UCSD-AML1 (cell line): ENCODE measurements at regions not wholly inside any gene's neighbourhood (a gene's known extent, or its start where the extent isn't known, plus 50 kb on each side); places are given as distances from the start of the nearest gene placed in this dataset.
"Not testable (repeated sequence)": the region's sequence is repeated elsewhere in the genome, so short reads cannot be mapped to it uniquely, and the experiment has no call there.

Experiments used
- DNase-seq: peaks from one replicate; lab custom pipeline; 2025; ENCODE audit not compliant: unreplicated experiment; lab: John Stamatoyannopoulos, UW

DNA sequence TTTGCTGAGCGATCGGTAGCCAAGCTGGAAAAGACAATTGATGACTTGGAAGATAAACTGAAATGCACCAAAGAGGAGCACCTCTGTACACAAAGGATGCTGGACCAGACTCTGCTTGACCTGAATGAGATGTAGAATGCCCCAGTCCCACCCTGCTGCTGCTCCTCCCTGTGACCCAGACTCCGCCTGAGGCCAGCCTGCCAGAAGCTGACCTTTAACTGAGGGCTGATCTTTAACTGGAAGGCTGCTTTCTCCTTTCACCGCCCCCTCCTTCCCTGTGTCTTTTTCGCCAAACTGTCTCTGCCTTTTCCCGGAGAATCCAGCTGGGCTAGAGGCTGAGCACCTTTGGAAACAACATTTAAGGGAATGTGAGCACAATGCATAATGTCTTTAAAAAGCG lies 109.0 kb upstream of the TOX3 start:
- DNase-seq, result not testable (repeated sequence)

DNA sequence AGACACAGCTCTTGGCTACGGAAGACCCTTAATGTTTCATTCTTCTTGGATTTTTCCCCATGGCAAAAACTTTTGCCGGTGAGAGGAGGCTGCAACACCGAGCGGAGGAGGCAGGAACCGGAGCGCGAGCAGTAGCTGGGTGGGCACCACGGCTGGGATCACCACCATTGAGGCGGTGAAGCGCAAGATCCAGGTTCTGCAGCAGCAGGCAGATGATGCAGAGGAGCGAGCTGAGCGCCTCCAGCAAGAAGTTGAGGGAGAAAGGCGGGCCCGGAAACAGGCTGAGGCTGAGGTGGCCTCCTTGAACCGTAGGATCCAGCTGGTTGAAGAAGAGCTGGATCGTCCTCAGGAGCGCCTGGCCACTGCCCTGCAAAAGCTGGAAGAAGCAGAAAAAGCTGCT lies 108.2 kb upstream of the TOX3 start:
- not testable (repeated sequence) for DNase-seq

DNA sequence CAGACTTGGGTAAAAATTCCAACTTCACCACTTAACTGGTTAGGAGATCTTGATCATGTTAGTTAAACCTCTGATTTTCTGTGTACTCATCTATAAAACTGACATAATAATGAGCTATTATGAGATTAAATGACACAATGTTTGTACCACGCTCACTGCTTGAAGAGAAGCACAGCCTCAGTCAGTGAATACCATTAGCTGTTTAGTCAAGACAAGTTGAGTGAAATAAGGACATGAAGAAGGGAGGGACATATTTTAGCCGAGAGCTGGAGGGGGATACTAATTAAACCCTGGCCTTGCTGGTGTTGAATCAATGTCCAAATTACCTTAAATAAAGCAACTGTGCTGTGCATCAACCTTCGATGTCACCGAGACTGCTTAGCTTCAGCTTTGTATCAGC lies 105.1 kb upstream of the TOX3 start:
- DNase-seq, result no peak

DNA sequence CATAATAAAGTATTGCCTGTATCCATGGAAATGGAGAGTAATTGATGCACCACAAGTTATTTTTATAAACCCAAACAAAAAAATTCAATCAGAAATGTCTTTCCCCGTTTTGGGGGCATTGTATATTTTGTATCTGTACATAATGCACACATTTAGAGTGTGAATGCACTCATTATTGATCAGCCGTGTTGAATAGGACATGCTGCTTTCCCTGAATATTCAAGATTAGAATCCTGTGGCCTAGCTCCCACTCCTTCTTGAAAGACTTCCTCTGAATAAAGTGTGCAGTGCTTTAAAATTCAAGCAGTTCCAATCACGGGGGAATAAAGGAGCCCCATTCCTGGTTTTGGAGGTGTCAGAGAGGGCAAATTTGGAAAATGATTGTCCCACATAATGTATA lies 103.8 kb upstream of the TOX3 start:
- DNase-seq, result no peak

DNA sequence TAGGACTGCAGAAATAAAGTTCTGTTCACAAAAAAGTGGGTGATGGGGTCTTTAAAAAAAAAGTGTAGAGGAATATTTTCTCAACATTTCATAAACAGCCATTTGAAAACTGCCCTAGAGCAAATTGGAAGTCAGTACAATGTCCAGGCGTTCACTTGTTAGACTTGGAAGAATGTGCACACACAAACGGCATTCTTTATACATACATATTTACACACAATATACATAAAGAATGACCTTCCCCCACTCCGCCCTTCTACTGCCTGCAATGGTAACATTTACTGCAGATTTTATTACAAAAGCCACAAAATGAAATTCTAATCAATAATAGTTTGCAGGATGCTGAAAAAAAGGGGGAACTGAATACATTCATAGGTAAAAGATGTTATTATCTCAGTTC lies 103.4 kb upstream of the TOX3 start:
- DNase-seq, result no peak

DNA sequence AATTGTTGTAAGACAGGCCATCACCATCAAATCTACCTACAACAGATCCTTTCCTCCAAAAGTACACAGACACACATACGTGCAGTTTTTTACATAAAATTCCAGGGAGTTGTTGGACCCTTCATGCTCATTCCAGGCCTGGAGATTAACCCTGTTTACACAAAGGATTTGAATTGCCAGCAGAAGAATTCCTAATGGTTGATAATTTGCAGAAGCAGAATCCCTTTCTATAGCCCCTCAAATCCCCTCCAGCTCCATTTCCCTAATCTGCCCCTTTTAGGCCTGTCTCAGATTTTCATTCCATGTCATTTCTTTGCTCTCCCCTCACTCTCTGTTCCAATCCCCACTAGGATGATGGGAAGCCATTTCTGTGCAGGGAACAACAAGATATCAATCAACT lies 102.9 kb upstream of the TOX3 start:
- no peak for DNase-seq

DNA sequence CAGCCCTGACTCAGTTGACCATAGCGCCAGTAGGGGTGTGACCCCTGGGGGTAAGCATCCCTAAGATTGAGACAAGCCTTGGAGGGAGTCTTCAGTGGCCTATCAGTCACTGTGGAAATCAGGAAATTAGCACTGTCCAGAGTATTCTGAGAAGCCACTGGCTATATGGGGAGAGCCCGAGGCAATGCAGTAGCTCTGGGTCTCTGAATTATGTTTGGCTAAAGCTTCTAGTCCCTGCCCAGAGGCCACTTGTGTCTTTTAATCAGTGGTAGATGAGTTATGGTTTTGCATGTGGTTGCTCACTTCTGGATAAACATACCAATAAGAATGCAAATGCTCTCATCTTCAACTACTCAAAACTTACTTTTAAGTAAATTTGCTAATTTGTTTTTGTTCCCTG lies 100.6 kb upstream of the TOX3 start:
- DNase-seq, result no peak

DNA sequence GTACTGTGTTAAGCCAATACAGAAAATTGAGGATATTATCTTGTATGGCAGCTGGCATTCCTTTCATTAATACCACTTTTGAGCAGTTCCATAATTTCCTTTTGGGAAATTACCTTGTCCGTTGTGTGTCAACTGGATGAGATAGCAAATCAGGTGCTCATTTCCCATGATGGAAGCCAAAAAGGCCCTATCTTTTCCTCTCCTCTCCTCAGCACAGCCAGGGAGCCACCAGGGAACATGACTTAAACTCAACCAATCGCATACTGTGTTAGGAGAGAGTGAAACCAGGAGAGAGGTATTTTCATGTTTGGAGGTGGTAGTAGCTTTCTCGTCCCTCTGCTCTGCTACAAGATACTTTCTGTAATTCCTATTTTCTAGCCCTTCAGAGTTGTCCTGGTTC lies 96.1 kb upstream of the TOX3 start:
- no peak for DNase-seq

DNA sequence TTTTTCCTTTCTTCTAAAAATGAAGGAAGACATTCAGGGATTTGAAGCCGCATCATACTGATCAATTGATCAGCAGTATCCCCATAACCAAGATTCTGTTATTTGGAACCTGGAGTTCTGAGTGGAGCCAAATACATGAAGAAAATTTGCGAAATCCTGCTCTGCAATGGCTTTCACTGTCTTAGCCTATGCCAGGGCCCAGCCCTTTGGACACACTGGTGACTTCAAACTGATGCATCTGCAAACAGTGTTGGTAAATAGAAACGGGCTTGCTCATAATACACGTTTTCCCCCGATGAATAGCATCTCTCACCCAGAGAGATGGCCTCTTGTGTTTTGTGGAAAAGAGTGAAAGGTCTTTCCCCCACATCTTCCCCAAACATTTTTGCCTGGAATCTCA lies 87.6 kb upstream of the TOX3 start:
- DNase-seq, result no peak

DNA sequence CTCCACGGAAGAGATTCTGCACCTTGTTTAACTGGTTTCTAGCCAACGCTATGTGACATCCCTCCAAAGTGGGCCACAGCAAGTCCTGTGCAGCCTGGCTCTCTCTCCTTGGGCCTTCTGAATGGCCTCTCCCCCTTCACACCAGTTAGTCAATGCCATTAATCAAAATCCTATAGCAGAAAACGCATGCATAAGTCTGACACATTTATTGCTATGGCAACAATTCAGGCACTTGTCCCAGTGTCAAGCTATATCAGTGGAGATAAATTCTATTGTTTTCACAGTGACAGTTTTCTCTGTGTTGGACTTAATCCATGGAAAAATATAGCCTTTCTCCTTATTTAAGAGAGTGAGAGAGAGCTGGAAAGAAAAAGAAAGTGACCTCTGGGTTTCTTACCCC lies 87.2 kb upstream of the TOX3 start:
- DNase-seq, result no peak

DNA sequence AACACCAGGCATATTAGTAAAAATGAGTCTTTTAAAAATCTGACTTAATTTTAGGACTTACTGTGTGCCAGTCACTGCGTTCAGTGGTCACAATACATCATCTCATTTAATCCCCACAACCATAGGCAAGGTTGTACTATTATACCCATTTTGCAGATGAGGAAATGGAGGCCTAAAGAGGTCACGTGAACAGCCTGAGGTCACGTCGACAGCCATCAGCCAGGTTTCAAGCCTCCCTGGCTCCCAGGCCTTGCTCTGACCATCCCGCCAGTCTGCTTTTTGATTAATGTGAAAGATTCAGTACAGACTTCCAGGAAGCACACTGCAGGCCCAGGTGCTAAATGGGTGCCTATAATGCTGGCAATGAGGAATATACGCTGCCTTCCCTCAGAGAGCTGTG lies 86.3 kb upstream of the TOX3 start:
- no peak for DNase-seq

DNA sequence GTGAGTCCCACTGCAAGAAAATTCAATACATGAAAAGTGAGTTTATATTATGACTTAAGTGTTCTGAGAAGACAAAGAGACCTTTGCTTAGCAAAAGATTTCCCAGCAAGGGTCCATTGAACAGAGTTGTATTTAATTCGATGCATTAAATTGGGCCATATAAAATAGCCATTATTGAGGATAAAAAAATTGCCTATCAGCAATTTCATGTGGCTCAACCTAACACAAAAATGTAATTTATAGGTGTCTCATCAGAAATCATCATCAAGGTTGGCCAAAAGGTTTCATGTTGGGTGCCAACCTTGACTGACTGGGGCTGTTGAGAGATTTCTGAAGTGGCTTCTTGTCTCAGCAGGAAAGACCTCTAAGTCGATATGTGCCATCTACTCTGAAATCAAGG lies 84.8 kb upstream of the TOX3 start:
- DNase-seq, result no peak

DNA sequence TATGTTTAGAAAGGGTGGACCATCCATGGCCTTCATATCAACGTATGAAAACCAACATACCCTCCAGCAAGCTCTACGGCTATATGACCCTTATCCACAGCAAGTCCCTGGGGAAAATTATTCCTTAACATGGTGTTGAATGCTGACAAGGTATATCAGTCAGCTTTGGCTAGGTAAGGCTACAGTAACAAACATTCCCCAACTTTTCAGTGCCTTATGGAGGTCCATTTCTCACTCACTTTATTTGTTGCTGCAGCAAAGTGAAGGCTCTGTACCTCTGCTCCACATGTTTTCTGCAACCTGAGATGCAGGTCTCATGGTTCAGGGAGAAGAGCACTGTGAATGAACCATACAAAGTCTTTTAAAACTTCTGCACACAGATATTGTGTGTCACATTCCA lies 83.8 kb upstream of the TOX3 start:
- no peak for DNase-seq

DNA sequence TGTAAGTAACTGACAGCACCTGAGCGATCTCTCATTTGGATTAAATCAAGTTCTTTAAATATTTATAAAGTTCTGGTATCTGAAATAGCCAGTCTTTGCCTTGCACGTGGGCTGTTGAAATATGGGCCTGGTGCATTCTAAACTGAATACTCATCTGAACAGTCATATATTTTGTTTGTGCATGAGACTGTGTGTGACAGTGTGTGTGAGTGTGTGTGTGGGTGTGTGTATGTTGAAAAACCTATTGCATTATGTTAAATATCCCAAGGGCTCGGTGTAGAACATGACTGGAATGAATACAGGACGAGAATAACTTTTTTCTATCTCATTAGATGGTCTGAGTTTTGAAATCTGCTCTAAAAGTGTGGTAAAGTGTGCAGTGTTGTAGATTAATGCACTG lies 82.4 kb upstream of the TOX3 start:
- no peak for DNase-seq

DNA sequence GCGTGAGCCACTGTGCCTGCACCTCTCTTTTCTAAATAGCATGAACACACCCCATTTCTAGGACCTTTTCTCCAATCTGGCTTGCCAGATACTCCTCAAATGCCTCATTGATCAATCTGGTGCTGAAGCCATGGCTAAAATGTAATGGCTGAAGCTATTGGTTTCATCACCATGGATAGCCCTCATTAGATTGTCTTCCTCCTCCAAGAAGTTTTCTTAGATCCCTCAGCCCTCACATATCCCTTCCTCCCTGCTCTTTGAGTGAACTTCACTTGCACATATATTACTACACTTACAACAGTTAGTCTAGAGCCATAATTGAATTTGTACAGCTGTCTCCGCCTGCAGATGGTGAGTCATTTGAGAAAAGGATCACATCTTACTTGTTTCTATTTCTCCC lies 77.9 kb upstream of the TOX3 start:
- no peak for DNase-seq

DNA sequence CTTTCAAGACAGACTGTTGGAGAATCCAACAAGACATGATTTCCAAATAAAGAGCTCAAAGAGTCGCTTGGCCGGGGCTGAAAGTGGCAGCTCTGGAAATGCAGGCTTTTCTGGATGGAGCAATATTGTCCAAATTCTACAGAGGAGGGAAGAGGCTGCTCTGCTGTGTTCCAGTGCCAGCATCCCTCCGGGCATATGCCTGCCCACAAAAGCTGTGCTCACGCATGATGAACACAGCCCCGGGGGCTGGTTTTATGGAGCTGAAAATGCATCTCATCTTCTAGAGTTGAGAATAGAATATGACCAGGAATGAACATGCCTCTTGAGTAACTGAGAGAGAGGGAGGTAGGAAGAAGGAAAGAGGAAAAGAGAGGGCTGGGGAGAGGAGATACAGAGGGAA lies 74.7 kb upstream of the TOX3 start:
- DNase-seq, result no peak

DNA sequence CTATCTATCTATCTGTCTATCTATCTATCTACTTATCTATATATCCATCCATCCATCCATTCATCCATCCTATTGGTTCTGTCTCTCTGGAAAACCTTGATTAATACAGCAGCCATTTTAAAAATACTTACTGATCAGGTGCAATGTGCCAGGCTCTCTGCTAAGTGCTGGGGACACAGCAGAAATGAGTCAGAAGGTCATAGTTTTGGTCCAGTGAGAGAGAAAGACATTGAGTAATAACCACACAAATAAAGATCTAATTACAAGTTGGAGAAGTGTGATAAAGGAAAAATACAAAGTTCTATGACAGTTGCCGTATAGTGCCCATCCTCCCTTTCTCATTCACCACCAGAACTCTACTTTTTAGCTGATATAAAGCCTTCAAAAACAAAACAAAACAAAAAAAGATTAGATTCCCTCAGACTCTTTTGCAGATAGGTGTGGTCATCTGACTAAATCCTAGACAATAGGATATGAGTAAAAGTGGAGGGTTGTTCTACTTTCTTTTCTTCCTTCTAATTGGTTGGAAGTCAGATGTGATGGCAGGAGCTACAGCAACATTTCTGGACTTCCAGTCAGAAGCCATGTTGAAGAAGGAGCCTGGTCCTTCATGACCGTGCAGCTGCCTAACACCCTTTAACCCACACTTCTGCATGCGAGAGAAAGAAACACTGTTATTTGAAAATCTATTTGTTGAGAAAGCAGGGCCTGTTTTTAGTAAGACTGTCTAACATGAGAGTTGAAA lies 72.0 kb upstream of the TOX3 start:
- no peak for DNase-seq

DNA sequence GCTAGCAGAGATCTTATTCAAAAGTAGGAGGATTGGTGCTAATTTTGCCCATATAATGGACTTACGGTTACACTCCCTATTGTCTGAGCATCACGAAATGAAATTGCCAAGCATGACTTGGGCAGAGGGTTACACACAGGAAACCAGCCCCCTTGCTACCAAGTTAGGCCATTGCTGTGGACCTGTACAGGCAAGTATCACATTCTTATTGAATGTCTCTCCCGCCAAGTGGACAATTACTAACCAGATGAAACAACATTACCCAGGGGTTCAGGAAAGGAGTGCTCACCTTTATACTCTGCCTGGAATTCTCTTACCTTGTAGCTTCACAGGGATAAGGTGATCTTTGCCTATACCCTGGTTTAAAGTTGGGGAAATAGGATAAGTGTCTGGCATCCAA lies 70.6 kb upstream of the TOX3 start:
- DNase-seq, result no peak

DNA sequence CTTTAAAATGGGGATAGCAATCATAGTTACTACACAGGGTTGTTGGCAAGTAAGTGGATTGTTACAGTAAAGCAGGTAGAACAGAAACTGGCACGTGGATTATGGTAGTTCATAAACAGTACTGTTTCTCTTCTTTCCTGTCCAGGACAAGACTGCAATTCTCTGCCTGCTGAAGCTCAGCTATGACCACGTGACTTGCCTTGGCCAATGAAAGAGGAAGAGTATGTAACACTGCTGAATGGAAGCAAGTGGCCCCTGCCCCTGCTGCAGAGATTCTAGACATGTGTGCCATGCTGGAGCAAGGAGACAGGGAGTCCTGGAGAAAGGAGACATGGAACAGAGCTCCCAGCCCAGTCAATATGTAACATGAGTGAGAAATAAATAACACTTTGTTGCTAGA lies 66.6 kb upstream of the TOX3 start:
- DNase-seq, result no peak

DNA sequence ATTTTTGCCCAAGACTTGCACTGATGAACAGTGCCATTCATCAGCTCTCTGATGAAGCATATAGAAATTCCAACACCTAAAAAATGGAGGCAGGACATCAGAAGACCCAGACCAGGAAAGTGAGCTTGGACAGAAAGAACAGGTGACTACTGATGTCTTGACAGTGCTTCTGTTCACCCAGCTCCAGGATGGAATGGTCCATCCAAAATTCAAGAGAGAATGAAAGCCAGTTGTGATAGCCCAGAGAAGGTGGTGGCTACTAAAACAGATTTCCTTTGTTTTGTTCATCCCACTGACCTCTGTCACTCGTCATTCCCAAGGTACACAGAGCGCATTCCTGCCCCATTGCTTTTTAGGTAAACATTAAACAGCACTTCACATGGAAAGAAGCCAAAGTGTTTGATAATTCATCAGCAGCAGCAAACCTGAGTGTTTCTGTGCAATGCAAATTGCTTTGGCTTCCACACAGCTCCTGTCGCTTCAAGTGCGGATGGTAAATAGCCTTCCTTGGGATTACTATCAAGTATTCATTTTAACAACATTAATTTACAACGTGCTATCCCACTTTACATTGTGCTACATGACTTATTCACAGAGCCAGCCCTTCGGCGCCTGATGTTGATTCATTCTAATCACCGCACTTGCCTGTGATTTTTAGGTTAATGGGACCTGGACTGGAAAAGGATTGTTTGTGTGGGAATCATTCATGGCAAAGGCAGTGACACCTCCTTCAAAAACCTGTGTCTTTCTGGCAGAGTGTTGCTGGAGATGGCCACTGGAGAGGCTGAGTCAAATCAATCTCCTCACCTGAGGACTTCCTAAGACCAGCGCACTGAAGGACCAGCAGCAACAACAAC lies 65.1 kb upstream of the TOX3 start:
- no peak for DNase-seq

DNA sequence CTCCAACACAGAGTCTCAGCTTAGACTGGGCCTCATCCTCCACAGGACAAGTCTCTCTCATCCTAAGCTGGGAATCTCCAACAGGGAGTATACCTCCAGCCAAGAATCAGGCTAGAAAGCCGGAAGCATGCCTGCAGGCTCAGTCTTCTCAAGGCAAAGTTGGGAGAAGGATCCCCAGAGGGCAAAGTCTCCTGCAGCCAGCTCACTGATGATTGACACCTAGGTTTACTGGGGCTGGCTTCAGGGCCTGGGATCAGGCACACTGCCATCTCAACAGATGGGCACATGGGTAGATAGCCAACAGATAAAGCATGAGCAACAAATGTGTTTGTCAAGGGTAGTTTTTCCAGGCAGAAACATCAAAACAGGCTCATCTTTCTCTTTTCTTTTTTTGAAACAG lies 56.1 kb upstream of the TOX3 start:
- DNase-seq, result no peak

DNA sequence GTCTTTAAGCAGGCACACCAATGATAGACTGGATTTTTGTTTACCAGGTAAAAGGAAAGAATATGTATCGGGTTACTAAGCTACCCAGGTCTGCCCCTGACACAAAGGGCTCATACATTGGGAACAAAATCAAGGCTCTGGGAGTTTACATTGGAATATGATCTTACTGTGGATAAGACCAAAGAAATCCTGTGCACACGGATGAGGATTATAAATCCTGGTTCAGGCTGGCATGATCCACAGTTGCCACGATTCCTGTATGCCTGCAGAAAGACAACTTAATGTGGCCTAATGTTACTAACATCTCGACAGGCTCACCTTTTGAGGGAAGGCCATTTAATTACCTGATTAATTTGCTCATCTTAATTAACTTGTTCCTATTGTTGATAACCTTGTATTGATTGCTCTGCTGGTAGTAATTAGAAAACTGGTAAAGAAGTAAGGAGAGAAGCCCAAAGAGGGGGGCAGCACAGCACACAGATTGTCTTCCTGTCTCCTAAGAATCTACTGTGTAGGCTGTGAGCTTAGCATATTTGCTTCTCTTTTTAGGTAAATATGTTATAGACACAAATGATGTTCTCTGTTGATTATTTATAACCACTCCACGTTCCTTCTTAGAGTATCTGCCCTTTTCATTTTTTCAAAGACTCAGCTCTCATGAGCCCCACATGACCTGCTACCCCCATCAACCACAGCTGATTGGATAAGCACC lies 51.0 kb upstream of the TOX3 start:
- DNase-seq, result no peak
